HUDEP-2 (cell line): ENCODE measurements at regions not wholly inside any gene's neighbourhood (a gene's known extent, or its start where the extent isn't known, plus 50 kb on each side); places are given as distances from the start of the nearest gene placed in this dataset.

Source experiments
- DNase-seq, 76 experiments: peaks; one replicate each; lab custom pipeline; 2025; ENCODE audit not compliant: unreplicated experiment in 76 of 76; lab: John Stamatoyannopoulos, UW

DNA sequence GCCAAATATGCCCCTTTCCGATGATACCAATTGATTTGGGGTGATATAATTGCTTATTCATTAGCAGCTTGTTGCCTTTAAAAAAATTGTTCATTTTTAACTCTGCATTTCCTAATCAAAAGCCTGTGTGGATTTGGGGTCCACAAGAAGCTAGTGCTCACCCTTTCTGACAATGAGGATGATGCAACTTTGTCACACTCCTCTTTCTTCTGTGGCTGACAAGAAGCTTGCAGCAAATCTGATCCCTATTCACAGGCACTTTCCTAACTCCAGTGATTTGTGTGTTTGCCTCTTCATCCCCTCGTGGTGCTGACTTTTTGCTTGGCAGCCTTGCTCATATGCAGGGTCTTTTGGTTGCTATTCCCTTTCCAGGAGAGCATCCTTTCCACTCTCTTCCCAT, 182.7 kb upstream of the LDB2 start:
- no peak for DNase-seq

DNA sequence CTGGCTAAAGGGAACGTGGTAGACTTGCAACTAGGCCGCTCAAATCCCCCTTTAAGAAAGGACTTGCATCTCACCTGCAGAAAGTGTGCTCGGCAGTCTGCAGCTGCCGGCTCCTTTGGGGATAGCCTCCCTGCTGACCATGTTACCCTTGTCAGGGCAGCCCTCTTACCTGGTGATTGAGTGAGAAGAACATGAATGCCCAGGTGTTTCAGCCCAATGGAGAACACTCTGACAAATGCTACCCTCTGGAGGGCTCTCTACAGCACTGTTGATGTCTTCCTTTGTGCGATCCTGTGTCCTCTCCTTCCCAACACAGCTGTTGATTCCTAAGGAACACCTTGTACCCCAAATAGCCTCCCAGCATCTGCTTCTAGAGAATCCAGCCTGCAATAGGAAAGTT, 178.7 kb upstream of the LDB2 start:
- no peak for DNase-seq

DNA sequence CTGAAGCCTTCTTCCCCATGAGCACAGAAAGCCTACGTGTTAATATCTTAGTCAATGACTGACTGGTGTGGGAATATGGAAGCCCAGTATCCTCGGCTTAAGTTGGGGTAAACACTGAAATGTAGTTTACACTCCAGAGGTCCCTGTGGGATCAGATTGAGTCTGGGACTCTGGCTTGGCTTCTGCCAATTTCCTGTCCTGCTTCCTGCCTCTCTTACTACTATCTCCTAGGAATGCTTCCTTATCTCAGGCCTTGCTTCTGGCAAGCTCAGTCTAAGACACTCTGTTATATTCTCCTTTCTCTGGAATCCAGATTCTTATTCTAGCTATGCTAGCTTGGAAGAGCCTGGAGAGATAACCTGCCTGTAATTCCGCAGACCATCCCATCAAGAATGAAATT, 174.0 kb upstream of the LDB2 start:
- DNase-seq, result no peak

DNA sequence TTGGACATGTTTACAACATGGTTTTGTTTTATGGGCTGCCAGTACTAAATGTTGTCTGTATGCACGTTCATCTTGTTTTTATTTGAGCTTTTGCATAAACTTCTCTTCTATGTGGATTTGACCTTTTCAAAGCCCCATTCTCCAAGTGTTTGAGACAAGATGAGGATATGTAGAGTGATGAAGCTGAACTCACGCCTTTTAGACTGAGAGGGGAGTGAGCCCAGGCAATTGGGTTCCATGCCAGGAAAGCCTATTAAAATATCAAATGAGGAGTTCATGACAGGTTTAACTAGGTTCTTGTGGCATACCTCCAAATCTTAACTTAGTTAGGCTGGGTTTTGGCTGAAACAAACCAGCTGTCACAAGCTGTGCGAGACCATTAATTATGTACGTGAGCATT, 170.4 kb upstream of the LDB2 start:
- no peak for DNase-seq

DNA sequence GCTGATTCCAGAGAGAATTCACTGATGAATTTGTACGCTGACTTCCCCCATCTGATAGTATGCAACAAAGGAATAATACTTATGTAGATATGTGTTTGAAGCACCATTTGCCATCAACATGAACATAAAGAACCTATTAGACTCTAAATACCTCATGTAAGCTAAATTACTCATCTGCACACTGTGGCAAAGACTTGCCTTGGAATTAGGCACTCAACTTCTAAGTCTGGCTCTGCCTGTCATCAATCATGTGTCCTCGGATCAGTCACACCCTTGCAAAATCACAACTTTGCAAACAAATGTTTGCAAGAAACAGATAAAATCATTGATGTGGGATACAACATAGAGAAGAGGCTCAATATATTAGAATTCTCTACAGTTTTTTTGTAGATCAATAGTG, 169.9 kb upstream of the LDB2 start:
- DNase-seq, result no peak

DNA sequence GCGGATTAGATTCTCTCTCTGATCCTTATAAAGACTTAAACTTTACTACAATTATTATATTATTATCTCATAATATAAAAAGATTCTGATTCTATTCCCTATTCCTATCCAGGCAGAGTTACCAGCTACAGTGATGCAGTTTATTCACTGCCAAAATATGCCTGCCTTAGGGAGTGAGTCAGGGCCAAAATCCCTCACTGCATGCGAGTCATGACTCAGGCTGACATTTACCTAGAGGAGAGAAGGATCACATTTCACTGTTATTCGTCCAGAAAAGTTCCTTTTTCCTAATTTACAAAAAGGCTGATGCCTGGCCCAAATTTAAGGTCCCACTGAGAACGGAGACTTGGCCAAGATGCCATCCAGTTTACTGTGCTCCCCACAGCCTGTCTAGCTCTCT, 168.5 kb upstream of the LDB2 start:
- DNase-seq, result no peak

DNA sequence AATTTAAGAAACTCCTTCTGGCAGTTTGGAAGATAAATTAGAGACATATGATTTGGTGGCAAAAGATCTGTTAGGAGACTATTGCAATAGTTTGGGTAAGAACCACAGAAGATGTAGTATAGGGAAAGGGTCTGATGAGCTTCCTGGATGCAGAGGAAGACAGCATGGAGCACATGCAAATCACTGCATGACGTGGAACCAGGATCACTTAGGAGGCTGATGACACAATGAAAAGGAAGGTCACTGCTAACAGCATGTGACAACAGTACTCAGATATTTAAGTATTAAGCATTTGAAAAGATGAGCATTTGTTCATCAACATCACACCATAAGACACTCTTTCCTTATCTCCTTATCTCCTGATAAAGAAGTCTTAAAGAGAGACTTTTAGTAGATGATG, 167.8 kb upstream of the LDB2 start:
- no peak for DNase-seq

DNA sequence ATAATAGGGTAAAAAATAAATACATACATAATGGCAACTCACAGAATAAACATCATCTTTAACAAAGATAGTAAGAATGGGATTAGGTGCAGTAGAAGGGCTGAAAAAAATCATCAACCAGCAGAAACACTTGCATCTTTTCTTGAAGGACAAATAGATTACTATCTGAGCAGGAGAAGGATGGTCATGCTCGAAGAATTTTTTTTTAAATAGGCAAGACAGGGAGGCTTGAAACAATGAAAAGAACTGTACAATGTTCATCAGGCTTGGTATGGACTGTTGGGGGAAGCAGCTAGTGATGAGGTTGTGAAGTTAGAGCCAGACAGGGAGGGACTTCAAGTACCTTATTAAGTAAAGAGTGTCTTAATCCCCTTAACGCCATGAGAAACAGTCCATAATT, 167.4 kb upstream of the LDB2 start:
- no peak for DNase-seq

DNA sequence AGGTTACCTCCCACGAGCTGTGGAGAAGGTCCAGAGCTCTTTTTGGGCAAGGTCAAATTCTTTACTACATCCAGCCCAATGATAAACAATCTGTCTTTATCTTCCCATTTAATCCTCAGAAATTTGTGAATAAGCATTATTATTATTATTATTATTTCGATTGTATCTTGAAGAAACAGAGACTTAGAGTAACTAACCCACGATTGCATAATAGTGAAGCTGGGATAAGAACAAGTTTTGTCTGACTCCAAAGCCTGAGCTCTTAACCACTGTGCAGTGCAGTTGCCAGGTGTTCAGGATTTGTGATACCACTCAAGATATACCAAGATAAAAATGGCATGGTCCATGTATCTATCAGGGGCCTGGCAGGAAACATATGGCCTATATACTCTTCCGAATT, 166.5 kb upstream of the LDB2 start:
- DNase-seq, result no peak

DNA sequence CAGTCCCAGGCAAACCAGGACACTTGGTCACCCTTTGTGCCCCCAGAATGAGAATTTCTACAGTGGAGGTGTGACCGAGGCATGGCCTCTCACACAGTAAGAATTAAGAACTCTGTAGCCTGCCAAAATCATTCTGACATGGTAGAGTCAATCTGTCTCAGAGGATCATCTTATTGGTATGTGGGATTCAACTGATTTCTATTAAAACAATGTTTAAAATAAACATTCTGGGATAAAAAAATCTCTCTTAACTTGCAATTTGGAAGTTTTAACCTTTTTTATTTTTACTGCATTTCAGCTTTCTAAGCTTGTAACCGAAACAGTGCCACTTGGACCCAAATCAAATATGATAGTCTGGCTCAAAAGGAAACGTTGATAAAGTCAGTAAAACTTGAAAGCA, 165.4 kb upstream of the LDB2 start:
- DNase-seq, result no peak

DNA sequence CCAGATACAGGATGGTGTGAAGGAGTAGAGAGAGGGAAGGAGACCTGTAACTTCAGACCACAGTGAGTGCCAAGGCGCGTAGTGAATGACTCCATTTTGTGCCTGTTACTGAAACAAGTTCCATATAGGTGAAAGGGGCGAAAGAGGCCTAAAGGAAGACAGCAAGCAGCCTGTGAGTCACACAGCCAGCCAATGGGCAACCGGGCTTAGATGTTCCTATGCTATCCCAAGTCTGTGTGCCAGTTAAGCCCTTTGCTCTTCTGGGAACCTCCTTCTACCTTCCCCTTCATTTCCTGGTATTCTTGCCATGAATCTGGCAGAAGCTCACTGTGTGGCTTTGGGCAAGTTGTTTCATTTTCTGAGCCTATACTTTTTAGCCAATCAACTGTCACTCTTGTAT, 161.8 kb upstream of the LDB2 start:
- DNase-seq, result no peak

DNA sequence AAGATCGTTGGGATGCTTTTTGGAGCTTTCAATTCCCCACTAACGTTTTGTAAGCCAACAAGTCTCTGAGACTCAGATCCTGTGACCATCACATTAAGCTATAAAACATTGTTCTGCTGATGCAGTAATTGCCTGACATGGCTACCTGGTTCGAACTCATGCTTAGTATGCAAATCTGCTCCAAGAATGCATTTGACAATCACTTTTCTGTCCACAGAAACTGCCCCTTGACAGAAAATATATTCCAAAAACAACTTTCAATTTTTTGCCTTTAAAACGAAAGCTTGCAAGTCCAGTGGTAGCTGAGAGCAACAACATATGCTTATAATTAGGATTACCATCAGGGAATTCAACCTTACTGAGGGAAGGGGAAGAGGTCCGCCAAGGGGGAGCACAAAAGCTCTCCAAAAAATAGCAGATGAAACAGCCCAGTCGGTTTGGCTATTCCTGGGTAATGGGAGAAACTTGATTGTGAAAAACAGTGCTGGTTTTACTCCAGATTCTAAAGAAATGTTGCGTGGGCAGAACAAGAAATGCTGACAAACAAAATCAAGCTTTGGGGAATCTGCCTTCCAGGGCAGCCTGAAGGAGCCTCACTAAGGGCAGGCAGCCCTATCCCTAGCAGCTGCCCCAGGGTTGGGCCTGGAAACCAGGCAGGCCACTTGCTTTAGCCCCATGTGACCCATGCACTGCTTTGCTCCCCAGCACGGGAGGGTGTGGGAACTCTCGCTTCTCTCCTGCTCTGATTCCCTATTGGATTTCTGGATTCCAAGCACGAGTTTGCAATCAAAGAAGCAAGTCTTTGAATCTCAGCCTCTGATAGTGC, 160.7 kb upstream of the LDB2 start:
- no peak for DNase-seq

DNA sequence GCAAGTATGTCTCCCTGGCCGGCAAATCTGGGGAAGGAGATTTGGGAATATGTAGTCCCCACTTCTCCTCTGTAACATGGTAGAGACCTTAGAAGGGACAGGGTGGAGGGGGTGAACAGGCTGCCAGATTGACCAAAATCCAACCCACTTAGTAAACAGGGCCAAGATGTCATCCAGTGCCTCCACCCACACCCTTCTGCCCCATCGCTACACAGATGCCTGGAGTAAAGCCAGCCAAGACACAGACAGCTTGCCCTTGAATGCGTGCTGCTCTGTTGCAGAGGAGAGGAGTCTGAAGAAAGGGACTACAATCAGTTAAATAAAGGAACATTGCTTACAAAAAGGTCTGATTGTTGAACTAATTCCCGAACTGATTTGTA, 160.1 kb upstream of the LDB2 start:
- DNase-seq, result no peak

DNA sequence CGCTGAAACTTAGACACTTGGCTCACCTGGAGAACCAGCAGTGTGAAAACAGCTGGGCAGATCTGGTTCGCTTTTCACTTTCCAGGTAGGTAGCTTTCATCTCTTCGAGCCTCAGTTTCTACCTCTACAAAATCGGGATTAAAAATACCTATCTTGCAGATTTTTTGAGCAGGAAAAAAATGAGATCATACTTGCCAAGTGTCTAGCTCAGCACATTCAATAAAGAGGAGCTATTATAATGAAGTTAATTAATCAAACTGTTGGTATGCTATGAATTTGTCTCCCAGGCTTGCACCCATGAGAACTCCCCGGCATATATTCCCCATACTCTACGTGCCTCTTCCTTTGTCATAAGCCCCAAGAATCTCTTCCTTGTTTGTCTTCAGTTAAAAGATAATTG, 158.6 kb upstream of the LDB2 start:
- DNase-seq, result no peak

DNA sequence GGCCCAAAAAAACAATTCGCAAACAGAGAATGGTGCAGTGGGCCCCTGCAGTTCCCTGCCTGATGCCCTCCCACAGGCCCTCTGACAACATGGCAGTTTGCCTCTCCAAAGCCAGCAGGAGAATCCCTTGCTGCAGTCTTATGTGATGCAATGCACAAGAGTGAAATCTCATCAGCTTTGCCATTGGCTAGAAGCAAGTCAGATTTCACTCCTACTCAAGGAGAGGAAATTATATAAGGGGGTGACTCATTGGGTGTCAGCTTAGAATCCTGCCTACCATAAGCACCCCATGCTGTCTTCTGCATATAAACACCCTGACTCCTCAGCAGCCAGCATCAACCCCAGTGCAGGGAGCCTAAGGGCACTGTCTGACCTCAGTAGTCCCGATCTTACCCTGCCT, 157.3 kb upstream of the LDB2 start:
- DNase-seq, result no peak

DNA sequence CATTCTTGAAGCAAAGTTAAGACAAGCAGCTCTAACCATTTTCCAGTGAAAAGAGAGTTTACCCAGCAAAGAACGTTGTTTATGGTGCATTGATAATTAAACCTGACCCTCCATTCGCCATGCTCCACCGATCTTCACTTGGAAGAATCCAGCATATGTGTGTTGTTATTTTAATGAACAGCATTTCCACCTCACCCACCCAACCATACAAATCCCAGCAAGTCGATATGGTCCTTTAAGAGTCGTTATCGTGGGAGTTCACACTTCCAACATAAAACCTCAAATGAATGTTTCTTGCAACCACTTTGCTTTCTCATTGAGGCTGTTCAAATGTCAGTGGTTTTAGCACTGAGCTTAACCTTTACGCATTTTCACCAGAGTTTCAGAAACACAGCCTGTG, 147.4 kb upstream of the LDB2 start:
- no peak for DNase-seq

DNA sequence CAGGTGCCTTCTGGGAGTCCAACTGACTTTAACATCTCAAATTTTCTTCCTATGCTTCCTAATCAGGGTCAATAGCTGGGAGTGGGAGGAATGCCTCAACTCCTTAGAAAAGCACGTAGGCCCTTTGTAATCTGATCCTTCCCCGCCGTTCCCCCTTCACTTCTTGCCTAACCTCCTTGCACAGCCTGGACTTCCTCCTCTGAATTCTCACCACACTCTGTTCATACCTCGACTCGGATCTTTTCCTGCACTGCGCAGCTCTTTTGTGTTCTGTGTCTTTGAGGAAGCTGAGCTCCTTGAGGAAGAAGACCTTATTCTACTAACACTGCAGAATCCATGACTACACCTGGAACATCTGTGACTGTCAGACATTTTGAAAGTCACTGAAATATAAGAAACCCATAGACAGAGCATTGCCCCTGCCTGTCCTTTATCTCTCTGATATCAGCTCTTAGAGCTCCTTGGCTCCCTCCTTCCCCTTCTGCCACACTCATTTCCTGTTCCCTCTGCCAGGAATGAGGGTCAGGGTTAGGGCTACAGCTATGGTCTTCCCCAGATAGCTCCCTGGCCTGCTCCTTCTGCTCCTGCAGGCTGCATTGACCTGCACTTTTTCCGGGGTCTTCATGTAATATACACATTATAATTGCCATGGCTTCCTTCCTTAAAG, 140.2 kb upstream of the LDB2 start:
- no peak for DNase-seq

DNA sequence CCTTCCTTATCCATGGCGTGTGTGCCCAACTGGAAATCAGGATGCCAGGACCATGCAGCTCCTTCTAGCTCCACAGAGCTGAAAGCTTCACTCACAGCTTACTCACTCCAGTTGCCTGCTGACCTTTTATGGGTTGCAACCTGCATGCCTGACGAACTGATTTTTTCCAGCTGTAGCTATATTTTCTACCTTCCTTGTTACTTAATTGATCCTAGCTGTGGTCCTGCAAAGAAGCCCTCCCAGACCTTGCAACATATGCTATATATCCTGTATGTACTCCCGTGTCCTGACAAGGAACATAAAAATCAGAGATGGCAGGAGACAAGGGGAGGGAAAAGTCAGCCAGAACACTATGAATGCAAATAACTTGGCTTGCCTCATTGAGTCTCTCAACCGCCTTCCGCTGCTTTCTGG, 135.3 kb upstream of the LDB2 start:
- DNase-seq, result no peak

DNA sequence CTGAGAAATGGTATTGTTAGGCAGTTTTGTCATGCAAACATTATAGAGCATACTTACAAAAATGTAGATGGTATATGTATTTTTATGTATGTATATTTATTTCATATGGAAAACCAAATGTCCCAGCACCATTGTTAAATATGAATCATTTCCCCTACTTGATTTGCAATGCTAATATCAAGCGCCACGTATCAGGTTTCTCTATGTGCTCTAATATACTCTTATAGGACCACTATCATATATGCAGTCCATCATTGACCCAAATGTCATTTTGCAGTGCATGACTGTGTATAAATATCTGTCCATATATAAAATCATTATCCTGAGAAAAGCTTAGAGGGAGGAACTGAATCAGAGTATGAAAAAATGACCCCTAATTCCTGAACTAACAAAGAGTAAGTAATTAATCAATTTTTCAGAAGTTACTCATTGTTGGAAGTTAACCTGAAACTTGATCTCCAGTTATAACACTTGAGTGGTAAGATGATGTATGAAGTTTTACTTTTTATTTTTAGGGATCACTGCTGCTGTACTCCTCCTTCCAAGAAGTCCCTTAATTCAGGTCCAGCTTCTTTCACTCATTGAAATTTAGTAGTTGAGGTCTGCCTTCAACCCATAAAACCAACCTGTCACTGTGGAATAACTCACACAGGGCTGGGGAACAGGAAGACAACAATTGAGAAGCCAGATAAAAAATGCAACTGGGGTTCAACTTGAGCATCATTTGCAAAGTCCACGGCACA, 134.8 kb upstream of the LDB2 start:
- DNase-seq, result no peak

DNA sequence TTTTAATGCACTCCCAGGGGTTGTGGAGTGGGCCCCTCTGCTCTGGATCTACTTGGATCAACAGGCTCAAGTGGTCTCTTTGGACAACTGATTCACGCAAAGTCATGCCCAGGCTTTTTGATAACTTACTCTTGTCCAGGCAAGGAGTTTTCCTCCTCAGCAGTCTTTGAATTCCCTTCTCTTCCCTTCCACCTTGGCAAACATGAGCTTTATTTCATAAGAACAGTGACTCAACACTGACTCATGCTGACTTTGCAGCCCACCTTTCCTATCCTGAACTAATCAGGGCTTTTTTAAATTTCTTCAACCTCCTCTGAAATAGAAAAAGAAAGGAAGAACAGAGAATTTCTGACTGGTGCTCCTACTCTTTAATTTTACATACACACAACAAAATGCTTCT, 132.1 kb upstream of the LDB2 start:
- no peak for DNase-seq

DNA sequence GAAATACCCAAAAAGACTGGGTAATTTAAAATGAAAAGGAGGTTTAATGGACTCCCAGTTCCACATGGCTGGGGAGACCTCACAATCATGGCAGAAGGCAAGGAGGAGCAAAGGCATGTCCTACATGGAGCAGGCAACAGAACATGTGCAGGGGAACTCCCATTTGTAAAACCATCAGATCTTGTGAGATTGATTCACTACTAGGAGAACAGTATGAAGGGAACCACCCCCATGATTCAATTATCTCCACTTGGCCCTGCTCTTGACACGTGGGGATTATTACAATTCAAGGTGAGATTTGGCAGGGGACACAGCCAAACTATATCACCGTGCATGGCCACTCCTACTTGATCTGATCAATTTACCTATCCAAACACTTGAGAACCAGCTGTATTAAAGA, 131.5 kb upstream of the LDB2 start:
- DNase-seq, result no peak

DNA sequence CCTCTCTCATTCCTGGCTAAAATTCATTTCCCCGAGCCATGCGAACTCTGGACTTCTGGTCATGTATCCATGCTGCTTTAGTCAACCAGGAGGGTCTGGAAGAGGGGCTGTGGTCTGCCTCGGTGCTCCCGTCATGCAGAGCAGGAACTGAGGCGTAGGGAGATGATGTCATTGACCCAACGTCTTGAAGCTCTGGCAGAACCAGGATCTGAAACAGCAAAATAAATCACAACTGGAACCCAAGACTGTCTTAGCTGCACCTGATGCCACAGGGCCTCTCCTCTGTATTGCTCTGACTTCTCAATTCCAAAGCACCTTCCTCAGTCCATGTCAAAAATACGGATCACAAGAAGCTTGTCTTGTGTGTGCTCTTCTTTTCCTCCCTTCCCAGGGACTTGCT, 131.0 kb upstream of the LDB2 start:
- DNase-seq, result no peak
